Activated B cell treated with CpG ODN at 0.5 μM for 24 hours (primary cell): ENCODE measurements at regions not wholly inside any gene's neighbourhood (a gene's known extent, or its start where the extent isn't known, plus 50 kb on each side); places are given as distances from the start of the nearest gene placed in this dataset.
"Not testable (repeated sequence)": the region's sequence is repeated elsewhere in the genome, so short reads cannot be mapped to it uniquely, and the experiment has no call there.

Experiments
- ATAC-seq: fragments of 200-7000 bp; cut with Tn5 transposase; one replicate; pipeline ENCODE4 v1.10.0; 2021; ENCODE audit warnings: low read depth, mild to moderate bottlenecking, moderate library complexity
- CTCF ChIA-PET: fragments of 350-600 bp; sonication (Branson Sonifier 250); formaldehyde crosslinking; loops from one replicate; lab custom pipeline; 2021; ENCODE audit warnings: antibody characterized with exemption; lab: Charles Lee
- POLR2A ChIA-PET: fragments of 350-600 bp; sonication (Branson Sonifier 250); formaldehyde crosslinking; loops from one replicate; lab custom pipeline; 2021; ENCODE audit warnings: antibody characterized with exemption; lab: Charles Lee
- DNase-seq: peaks from one replicate; pipeline ENCODE4 v3.0.0; 2022
- H3K27ac Mint-ChIP-seq: one replicate; pipeline ENCODE4 v1.8.0; 2020; ENCODE audit warnings: mixed read lengths
- H3K27me3 Mint-ChIP-seq: one replicate; pipeline ENCODE4 v1.8.0; 2021; ENCODE audit warnings: mixed read lengths
- H3K36me3 Mint-ChIP-seq: one replicate; pipeline ENCODE4 v1.8.0; 2021; ENCODE audit warnings: low read depth, mixed read lengths
- H3K4me1 Mint-ChIP-seq: one replicate; pipeline ENCODE4 v1.8.0; 2021; ENCODE audit warnings: mixed read lengths
- H3K4me3 Mint-ChIP-seq: one replicate; pipeline ENCODE4 v1.8.0; 2020; ENCODE audit warnings: mild to moderate bottlenecking, mixed read lengths
- H3K9me3 Mint-ChIP-seq: one replicate; pipeline ENCODE4 v1.8.0; 2020; ENCODE audit warnings: mixed read lengths
- CTCF ChIP-seq: fragments of 200-600 bp; IDR thresholded peaks from one replicate; pipeline ENCODE4 v1.8.0; 2022; ENCODE audit warnings: antibody characterized with exemption, mild to moderate bottlenecking
- intact Hi-C: fragments of 100-400 bp; cut with micrococcal nuclease; formaldehyde crosslinking; loops from one replicate; pipeline ENCODE4 v1.15.1; 2024

DNA sequence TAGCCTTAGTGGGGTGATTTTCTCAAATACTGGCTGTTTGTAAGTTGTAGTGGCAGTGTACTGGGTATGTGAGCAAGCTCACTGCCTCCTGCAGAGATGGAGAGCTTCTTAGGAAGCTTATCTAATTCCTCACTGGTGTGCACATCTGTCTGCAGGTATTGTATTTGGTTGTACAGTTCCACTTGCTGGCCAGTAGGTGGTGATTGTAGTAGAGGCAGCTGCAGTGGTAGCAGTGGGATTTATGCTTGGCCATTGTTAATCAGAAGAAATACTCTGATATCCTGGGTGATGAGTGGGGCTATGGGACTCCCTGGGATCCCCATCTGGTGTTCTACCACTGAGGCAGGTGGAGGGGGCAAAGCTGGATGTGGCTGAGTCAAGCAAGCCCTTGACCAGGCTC, 276.1 kb upstream of the SPAG17 start:
- DNase-seq (no peak), ATAC-seq (no peak)
- Mint-ChIP-seq H3K27me3 (no peaks in the 10 kb centered on the region), H3K36me3 (no peaks in the 10 kb centered on the region), H3K4me1 (no peaks in the 10 kb centered on the region), H3K4me3 (no peak overlapping the region), H3K9me3 (peaks cover 17% of the 10 kb centered on the region), H3K27ac (no peak overlapping the region)
- no peak for TF ChIP-seq CTCF
- ChIA-PET POLR2A (no interaction called here), CTCF (no interaction called here)
- intact Hi-C loops = no loop called here

GRCh38 chr1:118459871-118460270, 274.8 kb upstream of the SPAG17 start:
- ChIA-PET POLR2A (no interaction called here), CTCF (no interaction called here)
- DNase-seq (no peak), ATAC-seq (no peak)
- no peaks in the 10 kb centered on the region for H3K4me1 Mint-ChIP-seq
- H3K27me3 Mint-ChIP-seq = no peaks in the 10 kb centered on the region
- no peaks in the 10 kb centered on the region for H3K36me3 Mint-ChIP-seq
- no peak overlapping the region for H3K4me3 Mint-ChIP-seq
- TF ChIP-seq CTCF = no peak
- no peak overlapping the region for H3K27ac Mint-ChIP-seq
- peaks cover 26% of the 10 kb centered on the region for H3K9me3 Mint-ChIP-seq
- intact Hi-C loops = no loop called here

DNA sequence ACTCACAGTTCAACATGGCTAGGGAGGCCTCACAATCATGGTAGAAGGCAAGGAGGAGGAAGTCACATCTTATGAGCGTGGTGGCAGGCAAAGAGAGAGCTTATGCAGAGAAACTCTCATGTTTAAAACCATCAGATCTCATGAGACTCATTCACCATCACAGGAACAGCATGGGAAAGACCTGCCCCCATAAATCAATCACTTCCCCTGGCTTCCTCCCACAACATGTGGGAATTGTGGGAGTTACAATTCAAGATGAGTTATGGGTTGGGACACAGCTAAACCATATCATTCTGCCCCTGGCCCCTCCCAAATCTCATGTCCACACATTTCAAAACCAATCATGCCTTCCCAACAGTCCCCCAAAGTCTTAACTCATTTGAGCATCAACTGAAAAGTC, 268.8 kb upstream of the SPAG17 start:
- H3K36me3 Mint-ChIP-seq, H3K4me3 Mint-ChIP-seq, H3K4me1 Mint-ChIP-seq, POLR2A ChIA-PET, CTCF ChIA-PET, H3K27ac Mint-ChIP-seq, ATAC-seq, H3K27me3 Mint-ChIP-seq, intact Hi-C loops, DNase-seq: not testable (repeated sequence)
- peaks cover 19% of the 10 kb centered on the region for H3K9me3 Mint-ChIP-seq

GRCh38 chr1:118445156-118445555, 260.1 kb upstream of the SPAG17 start:
- intact Hi-C loops = no loop called here
- ChIA-PET CTCF (no interaction called here), POLR2A (no interaction called here)
- no peak overlapping the region for H3K27ac Mint-ChIP-seq
- H3K4me1 Mint-ChIP-seq = no peaks in the 10 kb centered on the region
- H3K27me3 Mint-ChIP-seq = no peaks in the 10 kb centered on the region
- DNase-seq (no peak), ATAC-seq (no peak)
- no peaks in the 10 kb centered on the region for H3K36me3 Mint-ChIP-seq
- peaks cover 4% of the 10 kb centered on the region for H3K9me3 Mint-ChIP-seq
- no peak overlapping the region for H3K4me3 Mint-ChIP-seq
- TF ChIP-seq CTCF = no peak

- H3K27ac Mint-ChIP-seq = no peak overlapping the region
- H3K4me3 Mint-ChIP-seq = no peak overlapping the region
- no peak for TF ChIP-seq CTCF
- ChIA-PET CTCF (no interaction called here), POLR2A (no interaction called here)
- no peaks in the 10 kb centered on the region for H3K36me3 Mint-ChIP-seq
- no peak for ATAC-seq
- intact Hi-C loops = no loop called here
- no peaks in the 10 kb centered on the region for H3K27me3 Mint-ChIP-seq
- no peak for DNase-seq
- no peaks in the 10 kb centered on the region for H3K9me3 Mint-ChIP-seq
- no peaks in the 10 kb centered on the region for H3K4me1 Mint-ChIP-seq
Measured at GRCh38 chr1:118442214-118442613, 257.2 kb upstream of the SPAG17 start.

GRCh38 chr1:118437664-118438063, 252.6 kb upstream of the SPAG17 start:
- Mint-ChIP-seq H3K27me3 (no peaks in the 10 kb centered on the region), H3K36me3 (no peaks in the 10 kb centered on the region), H3K27ac (no peak overlapping the region), H3K9me3 (no peaks in the 10 kb centered on the region), H3K4me1 (no peaks in the 10 kb centered on the region), H3K4me3 (no peak overlapping the region)
- intact Hi-C loops = no loop called here
- DNase-seq (no peak), ATAC-seq (no peak)
- ChIA-PET CTCF (no interaction called here), POLR2A (no interaction called here)
- no peak for TF ChIP-seq CTCF
